NK-92 treated with Interleukin-12 subunit alpha and Interleukin-12 subunit beta, amount 100 ng/mL, for 24 hours (cell line): ENCODE measurements at regions not wholly inside any gene's neighbourhood (a gene's known extent, or its start where the extent isn't known, plus 50 kb on each side); places are given as distances from the start of the nearest gene placed in this dataset.
A peak's percentile ranks its signal among the peaks of the same experiment; 100 is the strongest.

Source experiments
- DNase-seq: peaks from one replicate; lab custom pipeline; 2025; lab: John Stamatoyannopoulos, UW

- DNase-seq, result no peak
These were observed 167.4 kb upstream of the C1orf21 start for GRCh38 chr1:184219414-184219813.

DNA sequence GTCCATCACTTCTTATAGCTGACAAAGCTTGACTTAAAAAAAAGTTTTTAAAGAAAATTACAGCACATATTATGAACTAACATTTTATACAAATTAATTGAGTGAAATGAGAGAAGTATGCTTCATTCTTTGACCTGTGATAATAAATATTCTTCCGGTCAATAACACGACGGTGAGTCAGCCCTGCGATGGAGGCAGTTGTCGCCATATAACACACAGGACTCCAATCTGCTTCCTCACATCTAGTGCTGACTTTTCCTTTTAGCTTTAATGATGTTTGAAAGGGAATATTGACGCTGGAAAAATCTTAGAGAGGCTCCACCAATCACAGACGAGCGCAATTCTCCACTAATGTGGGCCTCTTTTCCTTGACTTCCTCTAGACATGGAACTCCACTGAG is 166.9 kb upstream of the C1orf21 start:
- DNase-seq, result no peak

DNA sequence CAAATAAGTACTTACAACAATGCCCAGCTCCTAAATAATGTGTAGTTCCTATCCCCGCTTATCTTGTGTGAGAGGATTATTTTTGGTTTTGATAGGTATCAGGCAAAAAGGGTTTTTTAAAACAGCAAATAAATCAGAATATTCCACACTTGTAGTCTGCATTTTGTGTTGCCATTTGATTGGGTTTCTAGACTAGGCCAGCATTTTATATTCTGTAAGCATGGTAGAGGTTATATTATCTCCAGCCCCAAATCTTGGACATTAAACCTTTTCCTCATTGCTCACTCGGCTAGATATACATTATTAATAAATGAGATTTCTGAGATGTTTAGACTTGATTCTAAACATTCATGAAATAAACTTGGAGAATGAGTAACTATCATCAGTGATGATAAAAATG is 165.7 kb upstream of the C1orf21 start:
- DNase-seq, result no peak

GRCh38 chr1:184222652-184223052 is 164.2 kb upstream of the C1orf21 start:
- peak; percentile 1 for DNase-seq

GRCh38 chr1:184223216-184223615 is 163.6 kb upstream of the C1orf21 start:
- DNase-seq, result no peak

DNA sequence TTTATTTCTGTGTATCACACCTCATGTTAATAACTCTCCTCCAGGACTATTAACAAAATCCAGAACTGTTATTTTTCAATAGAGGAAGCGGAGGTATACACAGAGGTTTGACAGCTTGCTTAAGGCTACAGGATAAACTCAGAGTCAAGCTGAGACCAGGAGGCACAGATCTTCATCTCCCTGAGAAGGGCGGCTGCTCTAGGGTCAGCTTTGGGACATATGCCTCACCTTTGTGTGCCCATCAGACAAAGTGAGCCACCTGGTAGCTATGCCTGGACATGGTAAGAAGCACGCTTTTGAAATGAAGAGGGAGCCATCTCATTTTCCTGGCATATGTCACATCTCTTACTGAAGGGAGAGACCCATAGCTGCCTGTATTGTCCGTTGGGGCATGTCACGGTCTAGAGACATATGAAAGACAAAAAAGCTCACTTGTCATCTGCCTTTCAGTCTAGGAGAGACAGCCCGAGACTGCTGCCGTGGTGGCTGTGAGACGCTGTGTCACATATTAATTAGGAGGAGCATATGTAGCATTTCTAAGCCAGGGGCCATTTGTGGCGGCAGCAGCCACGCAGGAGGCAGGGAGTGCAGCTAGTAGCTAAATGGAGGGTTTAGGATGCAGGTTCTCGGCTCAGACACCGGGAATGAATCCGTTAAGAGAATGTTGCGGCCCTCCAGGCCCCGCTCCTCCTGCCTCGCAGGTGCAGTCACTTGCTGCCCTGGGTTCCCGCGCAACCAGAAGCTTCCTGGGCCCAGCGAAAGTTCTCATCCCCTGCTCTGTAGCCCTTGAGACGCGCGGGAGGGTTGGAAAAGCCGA is 161.3 kb upstream of the C1orf21 start:
- DNase-seq, result no peak

DNA sequence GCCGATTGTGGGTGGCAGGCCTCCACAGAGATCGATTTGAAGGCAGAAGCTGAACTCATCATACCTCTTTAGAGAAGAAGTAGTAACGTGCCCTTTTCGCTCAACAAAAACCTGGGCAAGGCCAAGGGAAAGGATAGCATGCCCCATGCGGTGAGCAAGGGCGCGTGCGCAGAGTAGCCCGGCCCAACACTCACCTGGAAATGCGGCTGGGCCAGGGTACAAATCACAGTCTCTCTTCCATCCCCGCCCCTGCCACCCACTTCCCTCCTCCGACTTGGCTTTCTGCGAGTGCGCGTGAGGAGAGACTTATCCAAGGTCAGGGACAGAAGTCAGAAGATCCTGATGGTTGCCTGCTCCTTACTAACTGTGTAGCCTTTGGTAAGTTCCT is 160.7 kb upstream of the C1orf21 start:
- DNase-seq, result no peak

- DNase-seq, result no peak
These were observed 158.3 kb upstream of the C1orf21 start for GRCh38 chr1:184228558-184228957.

GRCh38 chr1:184237588-184237987 is 149.2 kb upstream of the C1orf21 start:
- no peak for DNase-seq

DNA sequence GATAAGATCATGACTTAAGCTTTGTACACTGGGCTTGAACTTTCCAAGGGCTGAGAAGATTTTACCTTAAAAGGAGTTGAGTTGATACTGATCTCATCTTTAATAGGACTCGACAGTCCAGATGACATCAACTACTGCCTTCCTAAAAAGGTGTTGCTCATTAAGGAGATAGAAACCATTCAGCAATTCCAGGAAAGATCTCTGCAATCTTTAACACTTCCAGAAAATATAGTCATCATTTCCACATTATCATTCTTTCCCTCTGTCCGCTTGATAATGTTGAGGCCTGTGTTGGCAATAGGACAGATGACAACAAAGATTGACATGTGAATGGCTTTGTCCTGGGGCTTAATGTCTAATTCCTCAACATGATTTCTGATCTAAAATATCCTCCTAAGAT is 145.4 kb upstream of the C1orf21 start:
- DNase-seq, result no peak

GRCh38 chr1:184242507-184242943 is 144.3 kb upstream of the C1orf21 start:
- no peak for DNase-seq

DNA sequence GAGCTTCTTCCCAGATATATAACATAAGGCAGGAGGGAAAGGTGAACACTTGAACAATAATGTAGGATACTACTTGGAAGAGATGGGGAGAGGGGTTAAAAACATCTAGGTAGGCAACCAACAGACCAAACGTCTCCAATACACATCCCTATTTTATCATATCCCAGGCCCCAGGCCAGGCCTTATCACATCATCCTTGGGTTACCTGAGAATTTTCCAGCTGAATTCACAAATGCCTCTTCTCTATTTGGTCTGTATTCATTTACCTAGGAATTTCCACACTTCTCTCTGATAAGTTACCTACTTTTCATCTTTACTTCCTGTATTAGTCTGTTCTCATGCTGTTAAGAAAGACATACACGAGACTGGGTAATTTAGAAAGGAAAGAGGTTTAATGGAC is 141.9 kb upstream of the C1orf21 start:
- DNase-seq, result no peak

GRCh38 chr1:184247671-184248070 is 139.2 kb upstream of the C1orf21 start:
- DNase-seq, result no peak

DNA sequence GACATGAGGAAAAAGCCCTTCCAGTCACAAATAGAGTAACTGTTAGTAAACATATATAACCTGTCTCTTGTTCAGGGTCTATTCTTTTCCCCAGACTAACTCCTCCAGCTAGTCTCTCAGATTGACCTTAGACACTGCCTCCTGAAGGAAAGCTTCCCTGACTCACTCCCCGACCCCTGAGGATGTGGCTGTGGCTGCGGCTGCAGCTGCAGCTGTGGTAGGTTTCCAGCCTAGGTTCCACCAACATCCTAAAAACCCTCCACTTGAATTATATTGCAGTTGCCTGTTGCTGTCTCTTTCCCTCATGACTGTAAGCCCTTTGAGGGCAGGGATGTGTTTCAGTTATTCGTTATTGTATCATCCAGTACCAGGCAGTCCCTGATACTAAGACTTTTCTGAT is 132.9 kb upstream of the C1orf21 start:
- DNase-seq, result no peak

- no peak for DNase-seq
These were observed 132.0 kb upstream of the C1orf21 start for GRCh38 chr1:184254849-184255248.

DNA sequence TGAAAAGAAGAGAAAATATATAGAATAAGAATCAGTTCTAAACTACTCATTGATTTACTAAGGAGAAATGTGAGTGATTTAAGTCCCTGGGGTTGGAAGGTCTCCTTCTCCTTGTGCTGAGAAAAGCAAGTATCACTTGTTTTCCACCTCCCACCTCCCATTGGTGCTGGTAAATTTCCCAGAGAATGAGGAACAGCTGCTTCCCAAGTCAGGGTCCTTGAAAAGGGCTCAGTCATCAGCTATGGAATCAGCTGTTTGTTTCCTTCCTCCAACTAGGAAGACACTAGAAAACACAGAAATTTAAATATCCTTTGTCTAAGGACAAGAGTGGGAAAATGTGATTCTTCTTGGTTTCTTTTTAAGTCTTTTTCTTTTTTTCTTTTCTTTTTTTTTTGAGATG is 131.3 kb upstream of the C1orf21 start:
- no peak for DNase-seq

DNA sequence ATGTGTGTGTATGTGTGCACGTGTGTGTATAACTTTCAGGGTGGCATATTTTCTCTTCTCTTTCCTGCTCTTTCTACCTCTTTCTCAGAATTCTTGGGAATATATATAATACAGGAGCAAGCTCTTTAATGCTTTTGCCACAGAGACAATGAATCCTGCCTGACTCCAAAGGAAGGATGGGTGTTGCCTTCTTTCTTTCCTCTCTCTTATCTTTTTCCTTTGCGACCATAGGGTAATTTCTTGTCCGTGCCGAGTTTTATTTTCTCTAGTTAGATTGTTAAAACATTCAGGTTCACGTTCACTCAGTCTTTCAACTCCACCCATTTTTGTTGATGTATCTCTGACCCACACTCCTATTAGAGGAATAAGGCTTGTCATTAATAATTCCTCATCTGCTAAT is 129.0 kb upstream of the C1orf21 start:
- no peak for DNase-seq

- no peak for DNase-seq
These were observed 128.3 kb upstream of the C1orf21 start for GRCh38 chr1:184258525-184258924.

DNA sequence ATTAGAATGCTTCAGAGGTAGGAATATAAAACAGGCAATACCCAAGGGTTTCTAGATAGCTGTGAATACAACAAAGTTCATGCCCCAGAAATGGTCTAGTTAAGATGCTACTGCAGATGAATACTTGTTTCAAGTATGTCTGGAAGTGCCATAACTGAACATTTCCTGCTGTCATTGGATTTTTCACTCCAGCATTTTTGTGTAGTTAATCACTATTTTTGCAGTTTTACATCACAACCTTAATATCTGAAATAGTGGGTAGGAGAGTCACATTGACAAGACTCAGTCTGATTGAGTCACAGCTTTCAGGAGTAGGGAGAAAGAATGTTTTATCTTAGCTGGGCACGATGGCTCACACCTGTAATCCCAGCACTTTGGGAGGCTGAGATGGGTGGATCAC is 126.4 kb upstream of the C1orf21 start:
- no peak for DNase-seq

DNA sequence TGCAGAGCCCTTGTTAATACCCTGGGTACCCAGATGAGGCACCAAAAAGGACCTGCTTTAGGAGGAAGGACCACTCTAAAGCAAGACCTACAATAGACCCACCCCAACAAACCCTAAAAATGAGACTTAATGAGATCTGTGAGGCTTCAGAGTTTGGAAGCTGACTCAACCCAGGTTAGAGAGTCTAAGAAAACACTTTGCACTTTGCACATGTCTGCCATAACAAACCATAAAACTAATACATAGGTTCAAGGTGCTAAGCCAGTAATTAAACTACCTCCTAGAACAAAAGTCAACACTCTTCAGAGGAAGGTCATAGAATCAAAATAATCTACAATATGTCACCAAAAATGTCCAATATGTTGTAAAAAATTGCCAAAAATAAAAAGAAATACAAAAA is 124.7 kb upstream of the C1orf21 start:
- no peak for DNase-seq

DNA sequence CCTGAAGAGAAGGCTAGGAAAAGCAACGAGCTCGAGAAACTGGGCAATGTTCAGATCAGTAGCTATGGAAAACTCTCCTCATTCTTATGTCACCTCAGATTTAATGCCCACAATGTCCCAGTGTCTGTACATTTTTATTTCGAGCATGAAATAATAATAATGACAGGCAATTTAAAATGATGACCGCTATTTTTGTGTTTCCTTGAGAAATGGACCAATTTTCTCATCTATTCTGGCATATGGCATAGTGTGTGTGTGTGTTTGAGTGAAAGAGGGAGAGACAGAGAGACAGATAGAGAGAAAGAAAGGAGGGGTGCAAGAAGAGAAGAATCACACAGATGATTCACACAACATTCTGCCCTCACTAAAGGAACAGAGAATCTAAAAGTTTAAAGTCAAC is 119.1 kb upstream of the C1orf21 start:
- no peak for DNase-seq

- DNase-seq, result no peak
These were observed 116.3 kb upstream of the C1orf21 start for GRCh38 chr1:184270556-184270955.

DNA sequence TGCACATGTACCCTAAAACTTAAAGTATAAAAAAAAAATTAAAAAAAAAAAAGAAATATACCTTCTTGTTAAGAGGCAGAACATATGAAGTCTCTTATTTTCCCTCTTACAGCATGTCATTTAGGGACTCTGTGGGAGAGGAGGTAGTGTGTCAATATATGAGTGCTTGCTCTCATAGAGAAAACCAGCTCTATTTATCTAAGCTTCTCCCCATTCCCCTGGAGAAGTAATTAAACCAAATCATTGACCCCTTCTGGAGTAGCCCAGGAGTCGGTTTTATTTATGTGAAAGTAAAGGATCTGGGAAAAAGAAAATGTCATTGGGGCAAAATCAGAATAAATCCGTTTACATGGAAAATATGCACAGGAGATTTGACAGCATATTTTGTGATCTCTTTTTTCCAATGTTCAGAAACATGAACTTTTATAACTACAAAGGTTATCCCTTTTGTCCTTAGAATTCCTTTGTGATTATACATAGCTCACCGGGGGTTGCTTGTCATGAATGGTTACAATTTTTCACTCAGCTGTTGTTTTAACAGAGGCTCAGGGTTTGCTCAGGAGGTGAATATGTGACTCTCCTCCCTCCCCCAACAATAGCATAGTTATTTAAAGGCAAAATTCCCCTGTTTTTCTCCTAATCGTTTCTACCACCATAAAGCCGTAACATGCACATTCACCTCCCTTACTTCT is 114.5 kb upstream of the C1orf21 start:
- no peak for DNase-seq

- DNase-seq, result no peak
These were observed 110.4 kb upstream of the C1orf21 start for GRCh38 chr1:184276416-184276815.
